SK-N-SH treated with all-trans-retinoic acid at 6 μM for 48 hours (cell line): ENCODE measurements at regions not wholly inside any gene's neighbourhood (a gene's known extent, or its start where the extent isn't known, plus 50 kb on each side); places are given as distances from the start of the nearest gene placed in this dataset.

Source experiments
- PATZ1 ChIP-seq: fragments of 250-450 bp; sonication (Bioruptor Pico); IDR thresholded peaks from 2 replicates; pipeline ENCODE4 v1.8.0; 2020; ENCODE audit warnings: mild to moderate bottlenecking, moderate library complexity, borderline replicate concordance
- SNAI2 ChIP-seq: fragments of 250-450 bp; sonication (Bioruptor Pico); IDR thresholded peaks from 2 replicates; pipeline ENCODE4 v1.5.0; 2020; ENCODE audit warnings: mild to moderate bottlenecking, moderate library complexity
- ZFP30 ChIP-seq: fragments of 450-650 bp; formaldehyde crosslinking; IDR thresholded peaks from 2 replicates; pipeline ENCODE4 v1.5.0; 2022; ENCODE audit warnings: mild to moderate bottlenecking, moderate library complexity

GRCh38 chr10:71137701-71138100 is 74.7 kb upstream of the UNC5B start:
- no peak for TF ChIP-seq ZFP30 (CRISPR knock-in tag)
- TF ChIP-seq PATZ1 (CRISPR knock-in tag), result no peak
- TF ChIP-seq SNAI2, result no peak
